HK-2 (cell line): ENCODE measurements at regions not wholly inside any gene's neighbourhood (a gene's known extent, or its start where the extent isn't known, plus 50 kb on each side); places are given as distances from the start of the nearest gene placed in this dataset.

Experiments
- DNase-seq: peaks from one replicate; pipeline ENCODE4 v3.0.0-alpha.2; 2018; ENCODE audit not compliant: unreplicated experiment

DNA sequence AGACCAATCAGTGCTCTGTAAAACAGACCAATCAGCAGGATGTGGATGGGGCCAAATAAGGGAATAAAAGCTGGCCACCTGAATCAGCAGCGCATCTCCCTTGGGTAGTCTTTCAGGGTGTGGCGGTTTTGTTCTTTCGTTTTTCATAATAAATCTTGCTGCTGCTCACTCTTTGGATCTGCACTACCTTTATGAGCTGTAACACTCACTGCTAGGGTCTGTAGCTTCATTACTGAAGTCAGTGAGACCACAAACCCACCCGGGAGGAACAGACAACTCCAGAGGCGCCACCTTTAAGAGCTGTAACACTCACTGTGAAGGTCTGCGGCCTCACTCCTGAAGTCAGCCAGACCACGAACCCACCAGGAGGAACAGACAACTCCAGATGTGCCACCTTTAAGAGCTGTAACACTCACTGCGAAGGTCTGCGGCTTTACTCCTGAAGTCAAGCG, 175.5 kb upstream of the PDGFD start:
- no peak for DNase-seq

GRCh38 chr11:104338186-104338585, 174.2 kb upstream of the PDGFD start:
- DNase-seq: no peak

- no peak for DNase-seq
Observed at GRCh38 chr11:104337273-104337672, 173.3 kb upstream of the PDGFD start.

GRCh38 chr11:104333977-104334376, 170.0 kb upstream of the PDGFD start:
- DNase-seq: no peak

DNA sequence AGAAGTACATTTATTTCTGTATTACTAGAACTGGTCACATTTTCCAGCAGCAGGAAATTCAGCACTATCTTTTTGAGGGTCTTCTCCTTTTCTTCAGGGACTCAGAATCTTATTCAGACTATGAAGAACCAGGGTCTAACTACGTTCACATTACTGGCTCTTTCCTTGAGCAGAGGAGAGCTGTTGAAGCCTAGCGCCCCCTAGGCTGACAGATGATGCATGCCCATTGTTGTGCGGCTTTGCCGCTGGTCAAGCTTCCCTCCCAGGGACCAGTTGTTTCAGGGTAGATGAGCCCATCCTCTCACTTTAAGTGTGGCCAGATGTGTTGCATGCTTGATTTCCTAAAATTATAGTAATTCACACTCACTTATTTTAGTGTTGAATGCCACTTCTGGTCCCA, 168.2 kb upstream of the PDGFD start:
- no peak for DNase-seq

GRCh38 chr11:104329078-104329665, 165.2 kb upstream of the PDGFD start:
- no peak for DNase-seq

DNA sequence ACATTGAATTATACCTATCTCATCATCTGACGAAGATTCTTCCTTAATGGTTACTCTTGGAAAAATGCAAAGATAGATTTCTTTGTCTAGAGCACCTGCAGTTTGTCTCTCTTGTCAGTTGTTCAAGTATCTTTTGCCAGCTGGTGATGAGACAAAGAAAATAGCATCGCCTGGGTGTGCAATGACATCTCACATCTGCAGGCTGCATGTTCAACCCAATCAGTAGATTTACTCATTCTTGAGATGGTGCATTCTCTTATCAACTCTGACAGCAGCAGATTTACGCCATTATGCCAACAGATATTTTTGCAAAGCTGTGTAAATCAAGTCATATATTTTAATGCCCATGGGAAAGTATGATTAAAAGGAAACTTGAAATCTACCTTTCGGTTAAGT, 164.6 kb upstream of the PDGFD start:
- DNase-seq: no peak

DNA sequence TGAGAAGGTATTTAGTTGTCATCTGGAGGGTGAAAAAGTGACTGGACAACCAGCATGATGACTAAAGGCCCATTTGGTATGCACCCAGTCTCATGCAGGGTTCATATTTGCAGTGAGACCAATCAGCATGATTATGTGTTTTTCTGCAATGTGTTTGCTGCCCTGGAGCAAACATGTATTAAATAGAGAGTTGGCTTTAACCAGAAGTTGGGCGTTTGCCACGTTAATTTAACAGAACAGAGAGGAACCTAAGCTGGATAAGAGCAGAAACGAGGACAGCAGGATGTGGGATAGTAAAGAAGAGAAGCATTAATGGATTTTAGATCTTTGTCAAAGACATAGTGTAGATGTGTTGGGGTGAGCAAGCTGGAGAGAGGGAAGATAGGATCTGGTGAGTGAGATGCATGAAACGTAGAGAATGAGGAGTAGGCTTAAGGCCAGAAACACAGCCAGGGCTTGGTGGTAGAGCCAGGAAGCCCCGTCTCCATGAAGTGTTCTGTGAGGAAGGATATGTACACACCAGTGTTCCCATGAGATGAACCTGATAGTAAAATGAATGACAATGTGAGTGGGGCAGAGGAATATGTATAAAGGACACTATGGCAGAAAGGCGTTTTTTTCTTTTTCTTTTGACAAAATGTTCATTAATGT, 164.0 kb upstream of the PDGFD start:
- no peak for DNase-seq

DNA sequence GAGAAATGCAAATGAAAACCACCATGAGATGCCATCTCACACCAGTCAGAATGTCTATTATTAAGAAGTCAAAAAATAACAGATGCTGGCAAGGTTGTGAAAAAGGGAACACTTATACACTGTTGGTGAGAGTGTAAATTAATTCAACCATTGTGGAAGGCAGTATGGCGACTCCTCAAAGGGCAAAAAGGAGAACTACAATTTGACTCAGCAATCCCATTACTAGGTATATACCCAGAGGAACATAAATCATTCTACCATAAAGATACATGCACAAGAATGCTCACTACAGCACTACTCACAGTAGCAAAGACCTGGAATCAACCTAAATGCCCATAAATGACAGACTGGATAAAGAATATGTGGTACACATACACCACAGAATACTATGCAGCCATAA, 161.1 kb upstream of the PDGFD start:
- DNase-seq: no peak

- DNase-seq: no peak
Observed at GRCh38 chr11:104324276-104324675, 160.3 kb upstream of the PDGFD start.

GRCh38 chr11:104323841-104324240, 159.9 kb upstream of the PDGFD start:
- no peak for DNase-seq

GRCh38 chr11:104322696-104323095, 158.7 kb upstream of the PDGFD start:
- DNase-seq: no peak

DNA sequence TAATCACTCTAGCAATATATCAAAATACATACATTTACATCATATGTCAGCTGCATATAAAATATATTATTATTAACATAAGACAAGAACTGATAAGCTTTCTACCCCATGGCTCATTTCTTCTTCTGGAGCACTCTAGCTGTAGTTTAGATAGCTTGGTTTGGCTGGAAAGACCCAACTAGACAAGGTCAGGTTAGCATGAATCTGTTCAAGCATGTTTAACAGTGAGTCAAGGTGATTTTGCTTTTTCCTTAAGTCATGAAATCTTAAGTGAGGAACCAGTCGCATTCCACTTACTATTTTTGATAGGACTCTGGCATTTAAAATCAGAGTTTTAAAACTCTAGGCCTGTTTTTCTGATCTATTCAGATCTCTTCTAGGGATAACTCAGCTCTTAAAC, 157.0 kb upstream of the PDGFD start:
- no peak for DNase-seq

DNA sequence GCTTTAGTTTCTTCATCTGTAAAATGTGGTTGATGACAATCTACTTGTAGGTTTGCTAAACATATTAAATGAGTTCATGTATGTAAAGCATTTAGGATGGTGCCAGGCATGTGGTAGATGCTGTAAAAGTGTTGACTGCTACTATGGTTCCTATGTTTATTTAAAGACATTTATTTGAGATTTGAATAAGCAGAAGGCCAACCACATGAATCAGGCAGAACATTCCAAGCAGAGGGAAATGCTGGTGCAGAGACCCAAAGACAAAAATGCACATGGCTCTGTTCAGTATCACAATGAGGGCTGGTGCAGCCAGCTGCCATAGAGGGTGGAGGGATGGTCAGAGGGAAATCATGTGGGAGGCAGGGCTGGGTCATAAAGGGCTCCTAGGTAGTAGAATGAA, 156.2 kb upstream of the PDGFD start:
- DNase-seq: no peak

DNA sequence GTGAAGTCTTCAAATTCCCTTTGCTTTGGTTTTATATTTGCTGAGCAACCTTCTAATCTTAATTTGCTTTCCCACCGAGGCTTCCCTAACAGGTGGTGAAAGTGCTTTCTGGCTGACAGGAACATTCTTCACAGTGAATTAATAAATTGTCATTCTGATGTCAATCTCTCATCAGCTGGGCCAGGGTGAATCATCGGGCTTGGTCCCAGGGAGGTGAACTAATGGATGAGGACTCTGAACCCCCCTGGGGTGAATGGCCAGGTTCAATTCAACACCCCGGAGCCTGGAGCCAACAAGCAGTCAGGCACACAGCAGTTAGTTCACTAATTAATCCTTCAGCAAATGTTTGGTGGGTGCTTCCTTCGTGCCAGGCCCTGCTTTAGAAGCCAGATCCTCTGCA, 155.4 kb upstream of the PDGFD start:
- no peak for DNase-seq

DNA sequence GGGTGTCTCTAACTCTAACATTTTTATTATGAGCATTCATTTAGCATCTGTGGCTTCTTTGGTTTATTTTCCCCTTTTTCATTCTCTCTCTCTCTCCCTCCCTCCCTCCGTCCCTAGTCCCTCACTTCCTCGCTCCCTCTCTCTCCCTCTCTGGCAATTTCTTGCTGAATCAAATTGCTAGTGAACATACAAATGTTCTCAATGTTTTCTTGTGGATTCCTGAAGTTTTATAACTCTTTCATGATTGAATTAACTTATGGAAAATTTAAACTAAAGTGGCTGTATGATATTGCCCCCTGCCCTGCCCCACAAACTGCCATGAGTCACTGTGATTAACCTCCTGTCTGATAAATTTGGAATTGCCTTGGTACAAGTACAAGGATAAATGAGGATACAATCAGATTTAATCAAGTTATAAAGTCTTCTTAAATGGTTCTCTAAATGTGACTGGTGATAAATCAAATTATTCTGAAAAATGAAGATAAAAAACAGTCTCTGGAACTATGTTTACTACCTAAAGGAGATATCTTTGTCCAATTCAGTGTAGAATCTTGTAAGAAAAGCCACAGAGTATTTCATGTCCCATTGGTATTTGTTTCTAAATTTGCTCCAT, 143.0 kb upstream of the PDGFD start:
- DNase-seq: no peak

- DNase-seq: no peak
Observed at GRCh38 chr11:104301776-104302175, 137.8 kb upstream of the PDGFD start.

DNA sequence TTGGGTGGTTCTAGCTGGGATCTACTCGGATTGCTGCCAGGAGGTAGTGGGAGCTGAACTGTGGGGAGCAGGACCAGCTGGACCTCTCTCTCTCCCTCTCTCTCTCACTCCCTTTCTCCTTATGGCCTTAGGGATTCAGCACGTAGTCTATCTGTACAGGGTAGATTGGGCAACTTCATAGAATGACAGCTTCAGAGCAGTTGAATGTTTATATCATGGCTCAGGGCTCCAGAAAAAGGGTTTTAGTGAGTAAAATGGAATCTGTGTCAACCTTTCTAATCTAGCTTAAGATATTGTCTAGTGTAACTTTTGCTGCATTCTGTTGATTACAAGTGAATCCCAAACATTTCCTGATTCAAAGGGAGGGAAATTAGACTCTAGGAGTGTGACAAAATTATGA, 127.7 kb upstream of the PDGFD start:
- no peak for DNase-seq

DNA sequence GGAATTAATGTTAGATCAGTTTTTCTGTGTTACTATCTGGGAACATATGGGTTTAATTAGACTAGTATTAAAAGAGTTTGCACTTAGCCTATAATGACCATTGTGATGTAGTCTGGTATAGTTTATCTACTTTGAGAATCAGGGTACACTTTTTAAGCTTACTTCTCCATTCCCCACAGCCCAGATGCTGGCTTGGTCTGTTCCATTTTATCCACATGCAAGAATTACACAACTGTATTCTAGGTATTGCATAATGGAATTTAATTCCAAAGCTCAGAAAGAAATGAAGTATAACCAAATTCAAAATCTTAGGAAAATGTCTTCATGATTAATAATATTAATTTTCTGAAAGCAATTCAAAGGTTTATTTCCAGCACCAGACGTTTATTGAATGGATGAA, 122.2 kb upstream of the PDGFD start:
- DNase-seq: no peak

GRCh38 chr11:104279587-104279986, 115.6 kb upstream of the PDGFD start:
- DNase-seq: no peak

DNA sequence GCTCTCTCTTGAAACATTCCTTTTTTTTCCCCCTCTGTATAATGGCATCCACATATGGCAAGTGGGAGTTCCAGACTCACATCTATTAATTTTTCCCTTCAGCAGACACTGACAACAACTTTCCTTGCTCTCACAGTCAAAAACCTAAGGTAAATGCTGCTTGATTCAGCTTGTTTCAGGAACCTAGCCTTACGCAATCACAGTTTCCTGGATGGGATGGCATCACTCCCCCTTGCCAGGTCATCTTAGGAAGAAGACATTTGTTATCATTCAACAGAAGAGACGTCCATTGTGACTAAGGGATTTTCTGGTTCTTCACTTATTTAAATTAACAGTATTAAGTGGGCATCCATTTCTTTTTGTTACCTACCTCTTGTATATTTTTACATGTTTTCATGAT, 112.0 kb upstream of the PDGFD start:
- DNase-seq: no peak

GRCh38 chr11:104260456-104260855, 96.5 kb upstream of the PDGFD start:
- no peak for DNase-seq

GRCh38 chr11:104259121-104259610, 95.2 kb upstream of the PDGFD start:
- no peak for DNase-seq
